HCT116 (cell line): ENCODE measurements at regions not wholly inside any gene's neighbourhood (a gene's known extent, or its start where the extent isn't known, plus 50 kb on each side); places are given as distances from the start of the nearest gene placed in this dataset.

ENCODE experiments used
- ATAC-seq: fragments of 200-7000 bp; cut with Tn5 transposase; 2 replicates; pipeline ENCODE4 v1.9.1; 2020; ENCODE audit warnings: mild to moderate bottlenecking, moderate library complexity
- BruUV-seq: library from RNA; stranded (reverse); fragments of 400-500 nt; replicated peaks from 2 replicates; lab custom pipeline; 2021; lab: Mats Ljungman, UMichigan
- CTCF ChIA-PET: fragments of 300-600 bp; sonication (Branson Sonifier 250); formaldehyde crosslinking; loops from one replicate; lab custom pipeline; 2021; ENCODE audit warnings: antibody characterized with exemption; lab: Charles Lee
- POLR2A ChIA-PET: fragments of 300-600, 350-600 bp; sonication (Branson Sonifier 250); formaldehyde crosslinking; loops from one replicate; lab custom pipeline; 2021; ENCODE audit warnings: antibody characterized with exemption; lab: Charles Lee
- RAD21 ChIA-PET, 2 experiments: fragments of 300-600 bp; sonication (Branson Sonifier 250); formaldehyde crosslinking; loops; one replicate each; lab custom pipeline; 2023; ENCODE audit warnings: low total read pairs in 2 of 2; ENCODE audit not compliant: uncharacterized antibody in 2 of 2, unreplicated experiment in 2 of 2, low non-redundant PET in 1 of 2; lab: Charles Lee
- DNase-seq: peaks from one replicate; pipeline ENCODE4 v3.0.0-alpha.2; 2010; ENCODE audit warnings: low read depth, low spot score
- H2AFZ ChIP-seq: fragments of 200-600 bp; shearing (Covaris generic), sonication (generic); 2 replicates; pipeline ENCODE4 v1.6.1; 2017; ENCODE audit warnings: low read depth, mixed run types, mixed read lengths, antibody characterized with exemption, low read length; ENCODE audit not compliant: poor library complexity, severe bottlenecking
- H3K27ac ChIP-seq: 2 replicates; pipeline ENCODE4 v1.5.1; 2012; ENCODE audit warnings: low read depth, low read length
- H3K27me3 ChIP-seq: fragments of 200-600 bp; sonication (generic); 2 replicates; pipeline ENCODE4 v1.6.1; 2016; ENCODE audit warnings: mixed run types, low read length, mixed read lengths; ENCODE audit not compliant: insufficient read depth
- H3K36me3 ChIP-seq, 2 experiments: fragments of 200-500 bp in 1 of 2; fragments of 200-600 bp in 1 of 2; sonication (Bioruptor generic) in 1 of 2; sonication (generic) in 1 of 2; 2 replicates each; pipeline versions ENCODE4 v1.5.1 to v1.6.1; 2014 to 2016; ENCODE audit warnings: low read length in 2 of 2, inconsistent platforms in 1 of 2, mixed read lengths in 1 of 2, mixed run types in 1 of 2; ENCODE audit not compliant: insufficient read depth in 2 of 2, control insufficient read depth in 1 of 2
- H3K4me1 ChIP-seq, 2 experiments: fragments of 200-600 bp in 1 of 2; sonication (generic) in 1 of 2; 2 replicates each; pipeline versions ENCODE4 v1.5.1 to v1.6.1; 2012 to 2017; ENCODE audit warnings: low read length in 2 of 2, inconsistent platforms in 1 of 2, mild to moderate bottlenecking in 1 of 2, mixed read lengths in 1 of 2, mixed run types in 1 of 2, moderate library complexity in 1 of 2; ENCODE audit not compliant: insufficient read depth in 2 of 2, control insufficient read depth in 1 of 2
- H3K4me2 ChIP-seq: fragments of 200-600 bp; sonication (generic); 2 replicates; pipeline ENCODE4 v1.6.1; 2017; ENCODE audit warnings: mixed run types, low read length, mixed read lengths
- H3K4me3 ChIP-seq, 2 experiments: fragments of 200-600 bp in 1 of 2; sonication (generic) in 1 of 2; replicated peaks in 1 of 2; 2 replicates each; pipeline ENCODE4 v1.5.1; 2011 to 2016; ENCODE audit warnings: low read length in 2 of 2, control low read depth in 1 of 2, low read depth in 1 of 2, mild to moderate bottlenecking in 1 of 2, mixed read lengths in 1 of 2, mixed run types in 1 of 2
- H3K79me2 ChIP-seq: fragments of 200-600 bp; sonication (generic); 2 replicates; pipeline ENCODE4 v1.6.1; 2017; ENCODE audit warnings: mild to moderate bottlenecking, mixed run types, low read length, moderate library complexity, mixed read lengths; ENCODE audit not compliant: insufficient read depth
- H3K9ac ChIP-seq: fragments of 200-600 bp; sonication (generic); 2 replicates; pipeline ENCODE4 v1.6.1; 2016; ENCODE audit warnings: low read length, mixed read lengths
- H3K9me2 ChIP-seq: fragments of 200-600 bp; sonication (generic), shearing (Covaris generic); 2 replicates; pipeline ENCODE4 v1.6.1; 2017; ENCODE audit warnings: mixed run types, mild to moderate bottlenecking, moderate library complexity; ENCODE audit not compliant: insufficient read depth
- H3K9me3 ChIP-seq, 2 experiments: fragments of 200-500 bp in 1 of 2; fragments of 200-600 bp in 1 of 2; sonication (Bioruptor generic) in 1 of 2; sonication (generic) in 1 of 2; 2 replicates each; pipeline ENCODE4 v1.6.1; 2014 to 2017; ENCODE audit warnings: low read length in 2 of 2, mixed read lengths in 2 of 2, inconsistent platforms in 1 of 2, low read depth in 1 of 2, mild to moderate bottlenecking in 1 of 2, mixed run types in 1 of 2, moderate library complexity in 1 of 2; ENCODE audit not compliant: control insufficient read depth in 1 of 2, insufficient read depth in 1 of 2
- H4K20me1 ChIP-seq: fragments of 200-600 bp; sonication (generic), shearing (Covaris generic); 2 replicates; pipeline ENCODE4 v1.6.1; 2017; ENCODE audit warnings: mixed run types, mild to moderate bottlenecking, moderate library complexity; ENCODE audit not compliant: insufficient read depth
- ATF3 ChIP-seq: IDR thresholded peaks from 2 replicates; pipeline ENCODE4 v1.6.1; 2012
- CBX3 ChIP-seq: IDR thresholded peaks from 2 replicates; pipeline ENCODE4 v1.6.1; 2012; ENCODE audit warnings: low read depth
- EGR1 ChIP-seq: IDR thresholded peaks from 2 replicates; pipeline ENCODE4 v1.6.1; 2012; ENCODE audit warnings: low read depth
- ELF1 ChIP-seq: IDR thresholded peaks from 2 replicates; pipeline ENCODE4 v1.6.1; 2012; ENCODE audit warnings: low read depth, borderline replicate concordance
- EZH2 ChIP-seq: fragments of 200-600 bp; sonication (generic); IDR thresholded peaks from 2 replicates; pipeline ENCODE4 v1.6.1; 2017; ENCODE audit warnings: antibody characterized with exemption, mixed run types
- EZH2phosphoT487 ChIP-seq: fragments of 200-600 bp; IDR thresholded peaks from 2 replicates; pipeline ENCODE4 v1.6.1; 2018; ENCODE audit warnings: antibody characterized with exemption, borderline replicate concordance
- FOSL1 ChIP-seq: IDR thresholded peaks from 2 replicates; pipeline ENCODE4 v1.6.1; 2012; ENCODE audit warnings: low read depth
- JUND ChIP-seq: IDR thresholded peaks from 2 replicates; pipeline ENCODE4 v1.6.1; 2012
- SIN3A ChIP-seq: IDR thresholded peaks from 2 replicates; pipeline ENCODE4 v1.6.1; 2012; ENCODE audit warnings: low read depth
- SP1 ChIP-seq: IDR thresholded peaks from 2 replicates; pipeline ENCODE4 v1.6.1; 2012; ENCODE audit warnings: low read depth
- SRF ChIP-seq: IDR thresholded peaks from 2 replicates; pipeline ENCODE4 v1.6.1; 2012; ENCODE audit warnings: low read depth
- ZNF274 ChIP-seq: fragments of 200-500 bp; sonication (Bioruptor generic); IDR thresholded peaks from 2 replicates; pipeline ENCODE4 v1.6.1; 2014; ENCODE audit warnings: mild to moderate bottlenecking, low read depth, low read length, inconsistent platforms
- intact Hi-C: fragments of 100-400 bp; cut with micrococcal nuclease; formaldehyde crosslinking; loops from 2 replicates; pipeline ENCODE4 v1.10.0; 2022
- TF ChIP-seq, protein P1 (sequence below), 3 experiments: fragments of 200-600 bp in 1 of 3; sonication (generic) in 1 of 3; IDR thresholded peaks in 2 of 3; conservative IDR thresholded peaks in 1 of 3; 2 replicates each; pipeline ENCODE4 v1.5.1; 2012 to 2017; ENCODE audit warnings: low read depth in 2 of 3, low read length in 2 of 3, antibody characterized with exemption in 1 of 3, borderline replicate concordance in 1 of 3, control low read depth in 1 of 3, mild to moderate bottlenecking in 1 of 3, mixed read lengths in 1 of 3, mixed run types in 1 of 3, moderate library complexity in 1 of 3; ENCODE audit not compliant: insufficient read depth in 1 of 3
- TF ChIP-seq, protein P2 (sequence below): IDR thresholded peaks from 2 replicates; pipeline ENCODE4 v1.6.1; 2012
- TF ChIP-seq, protein P3 (sequence below): IDR thresholded peaks from 2 replicates; pipeline ENCODE4 v1.6.1; 2011; ENCODE audit warnings: mild to moderate bottlenecking, low read length, moderate library complexity; ENCODE audit not compliant: insufficient replicate concordance; ENCODE audit errors: extremely low read depth

GRCh38 chr5:145682197-145682899, 152.8 kb downstream of the PRELID2 start:
- ATAC-seq (no peak), DNase-seq (no peak)
- H3K27me3 ChIP-seq = no peaks in the 10 kb centered on the region
- POLR2A ChIA-PET = interaction anchor here (0.9 kb wide), 1 partner anchor 10 kb away, joined by 3 read pairs; no protein-coding TSS in a partner anchor
- no peaks in the 10 kb centered on the region for H3K79me2 ChIP-seq
- RAD21 ChIA-PET = no interaction called here
- H3K27ac ChIP-seq = no peak overlapping the region
- no peak overlapping the region for H3K4me3 ChIP-seq
- intact Hi-C loops = loop anchor here (5.0 to 10.0 kb wide), 2 partner anchors 130 to 1478 kb away; no protein-coding TSS in a partner anchor
- H2AFZ ChIP-seq = no peak overlapping the region
- no peaks in the 10 kb centered on the region for H4K20me1 ChIP-seq
- H3K36me3 ChIP-seq = no peaks in the 10 kb centered on the region
- H3K4me1 ChIP-seq = no peaks in the 10 kb centered on the region; a peak in 1 of 4 replicates
- no peak overlapping the region for H3K9ac ChIP-seq
- BruUV-seq = no TSS peak
- no peak overlapping the region for H3K4me2 ChIP-seq
- TF ChIP-seq SRF (no peak), EZH2 (no peak), JUND (no peak), ELF1 (no peak), CBX3 (no peak), EGR1 (no peak), SIN3A (no peak), FOSL1 (no peak), EZH2phosphoT487 (no peak), SP1 (no peak), ZNF274 (no peak), ATF3 (no peak)
- TF ChIP-seq, protein P1, sequence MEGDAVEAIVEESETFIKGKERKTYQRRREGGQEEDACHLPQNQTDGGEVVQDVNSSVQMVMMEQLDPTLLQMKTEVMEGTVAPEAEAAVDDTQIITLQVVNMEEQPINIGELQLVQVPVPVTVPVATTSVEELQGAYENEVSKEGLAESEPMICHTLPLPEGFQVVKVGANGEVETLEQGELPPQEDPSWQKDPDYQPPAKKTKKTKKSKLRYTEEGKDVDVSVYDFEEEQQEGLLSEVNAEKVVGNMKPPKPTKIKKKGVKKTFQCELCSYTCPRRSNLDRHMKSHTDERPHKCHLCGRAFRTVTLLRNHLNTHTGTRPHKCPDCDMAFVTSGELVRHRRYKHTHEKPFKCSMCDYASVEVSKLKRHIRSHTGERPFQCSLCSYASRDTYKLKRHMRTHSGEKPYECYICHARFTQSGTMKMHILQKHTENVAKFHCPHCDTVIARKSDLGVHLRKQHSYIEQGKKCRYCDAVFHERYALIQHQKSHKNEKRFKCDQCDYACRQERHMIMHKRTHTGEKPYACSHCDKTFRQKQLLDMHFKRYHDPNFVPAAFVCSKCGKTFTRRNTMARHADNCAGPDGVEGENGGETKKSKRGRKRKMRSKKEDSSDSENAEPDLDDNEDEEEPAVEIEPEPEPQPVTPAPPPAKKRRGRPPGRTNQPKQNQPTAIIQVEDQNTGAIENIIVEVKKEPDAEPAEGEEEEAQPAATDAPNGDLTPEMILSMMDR (IDR thresholded peaks at IDR 0.05 in 2 of 3, conservative IDR thresholded peaks at IDR 0.05 in 1 of 3; ENCODE audit: borderline replicate concordance in 1 of 3, insufficient read depth in 1 of 3, low read depth in 2 of 3, low read length in 2 of 3) = no peak
- TF ChIP-seq, protein P2, sequence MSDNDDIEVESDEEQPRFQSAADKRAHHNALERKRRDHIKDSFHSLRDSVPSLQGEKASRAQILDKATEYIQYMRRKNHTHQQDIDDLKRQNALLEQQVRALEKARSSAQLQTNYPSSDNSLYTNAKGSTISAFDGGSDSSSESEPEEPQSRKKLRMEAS = no peak
- TF ChIP-seq, protein P3, sequence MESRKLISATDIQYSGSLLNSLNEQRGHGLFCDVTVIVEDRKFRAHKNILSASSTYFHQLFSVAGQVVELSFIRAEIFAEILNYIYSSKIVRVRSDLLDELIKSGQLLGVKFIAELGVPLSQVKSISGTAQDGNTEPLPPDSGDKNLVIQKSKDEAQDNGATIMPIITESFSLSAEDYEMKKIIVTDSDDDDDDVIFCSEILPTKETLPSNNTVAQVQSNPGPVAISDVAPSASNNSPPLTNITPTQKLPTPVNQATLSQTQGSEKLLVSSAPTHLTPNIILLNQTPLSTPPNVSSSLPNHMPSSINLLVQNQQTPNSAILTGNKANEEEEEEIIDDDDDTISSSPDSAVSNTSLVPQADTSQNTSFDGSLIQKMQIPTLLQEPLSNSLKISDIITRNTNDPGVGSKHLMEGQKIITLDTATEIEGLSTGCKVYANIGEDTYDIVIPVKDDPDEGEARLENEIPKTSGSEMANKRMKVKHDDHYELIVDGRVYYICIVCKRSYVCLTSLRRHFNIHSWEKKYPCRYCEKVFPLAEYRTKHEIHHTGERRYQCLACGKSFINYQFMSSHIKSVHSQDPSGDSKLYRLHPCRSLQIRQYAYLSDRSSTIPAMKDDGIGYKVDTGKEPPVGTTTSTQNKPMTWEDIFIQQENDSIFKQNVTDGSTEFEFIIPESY = no peak
- TF ChIP-seq, all 23 proteins: peak for 0
- CTCF ChIA-PET = interaction anchor here (0.6 to 1.6 kb wide), 15 partner anchors 8 to 370 kb away, joined by 3 to 13 read pairs (median 4); no protein-coding TSS in a partner anchor
- Histone ChIP-seq H3K9me2 (no peaks in the 10 kb centered on the region), H3K9me3 (no peaks in the 10 kb centered on the region)
